Left forelimb (tissue), 1 donor: ENCODE measurements at regions not wholly inside any gene's neighbourhood (a gene's known extent, or its start where the extent isn't known, plus 50 kb on each side); places are given as distances from the start of the nearest gene placed in this dataset.
"Not testable (repeated sequence)": the region's sequence is repeated elsewhere in the genome, so short reads cannot be mapped to it uniquely, and the experiment has no call there.

Source experiments
- DNase-seq: peaks from one replicate; pipeline ENCODE4 v3.0.0-alpha.2; 2018; ENCODE audit warnings: low spot score

DNA sequence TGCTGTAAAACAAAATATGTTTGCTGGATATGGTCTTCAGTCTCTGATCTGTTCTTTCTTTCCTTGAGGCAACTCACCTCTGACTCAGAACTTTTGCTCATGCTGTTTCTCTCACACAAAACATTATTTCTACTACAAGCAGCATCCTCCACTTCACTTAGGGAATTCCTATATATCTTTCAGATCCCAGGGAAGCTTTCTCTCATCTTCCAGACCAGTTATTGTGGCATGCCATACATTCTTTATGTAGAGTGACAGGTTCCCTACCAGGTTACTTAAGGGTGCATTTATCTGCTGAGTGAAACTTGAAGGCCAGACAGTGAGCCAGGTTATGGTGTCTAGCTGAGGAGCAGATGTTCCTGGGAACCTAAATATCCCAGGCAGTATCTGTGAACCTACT, 1226.0 kb downstream of the CDH8 start:
- DNase-seq, result no peak

- no peak for DNase-seq
Observed at GRCh38 chr16:60792437-60792836, 1243.8 kb downstream of the CDH8 start.

DNA sequence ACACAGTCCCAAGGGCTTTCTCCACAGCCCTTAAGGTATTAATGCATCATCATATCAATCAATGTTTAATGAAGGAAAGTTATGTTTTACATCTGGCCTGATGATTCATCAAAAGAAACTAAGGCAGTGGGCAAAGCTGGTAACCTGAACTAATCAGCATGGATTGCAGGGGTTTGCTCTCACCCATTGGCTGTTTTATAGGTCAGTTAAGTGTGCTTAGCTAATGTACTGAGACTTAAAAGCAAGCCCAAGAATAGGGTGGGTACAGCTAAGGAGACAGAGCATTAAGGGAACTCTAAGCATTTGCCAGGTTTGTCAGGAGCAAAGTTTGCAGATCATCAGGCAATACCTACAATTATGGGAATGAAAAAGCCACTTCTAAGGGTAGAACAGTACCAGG, 1247.6 kb downstream of the CDH8 start:
- no peak for DNase-seq

- no peak for DNase-seq
Observed at GRCh38 chr16:60776281-60776680, 1260.0 kb downstream of the CDH8 start.

DNA sequence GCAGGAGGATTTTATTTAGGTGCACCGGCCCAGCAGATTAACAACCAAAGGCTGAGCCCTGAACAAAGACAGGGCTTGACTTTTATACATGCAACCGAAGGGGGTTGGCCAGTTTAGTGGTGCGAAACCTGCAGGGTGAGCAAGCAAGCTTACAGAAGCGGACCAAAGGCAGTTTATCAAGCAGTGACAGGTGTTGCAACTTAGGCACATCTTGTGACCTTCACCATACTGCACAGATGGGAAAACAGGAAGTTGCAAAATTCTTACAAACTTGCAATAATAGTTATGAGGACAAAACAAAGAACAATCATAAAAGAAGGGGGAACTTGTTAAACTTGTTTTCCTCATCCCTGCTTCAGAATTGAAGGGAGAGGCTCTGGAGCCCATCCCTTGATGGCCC, 1265.1 kb downstream of the CDH8 start:
- no peak for DNase-seq

GRCh38 chr16:60770384-60770783, 1265.9 kb downstream of the CDH8 start:
- not testable (repeated sequence) for DNase-seq

DNA sequence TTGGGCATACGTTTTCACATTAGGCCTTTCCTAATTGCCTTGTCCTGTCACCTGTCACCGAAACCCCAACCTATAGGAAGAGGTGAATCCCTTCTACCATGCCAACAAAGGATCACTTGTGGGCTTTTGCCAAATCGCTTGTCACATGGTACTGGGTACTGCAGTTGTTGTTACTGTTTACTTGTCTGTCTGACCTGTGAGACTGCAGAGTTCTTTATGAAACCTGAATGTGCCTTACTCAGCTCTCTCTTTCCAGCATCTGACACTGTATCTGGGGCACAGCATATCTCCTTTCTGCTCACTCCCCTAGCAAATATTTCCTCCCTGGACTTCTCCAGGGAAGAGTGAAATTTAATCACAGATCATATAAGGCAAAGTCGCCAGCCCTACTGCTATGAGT, 1272.4 kb downstream of the CDH8 start:
- no peak for DNase-seq

DNA sequence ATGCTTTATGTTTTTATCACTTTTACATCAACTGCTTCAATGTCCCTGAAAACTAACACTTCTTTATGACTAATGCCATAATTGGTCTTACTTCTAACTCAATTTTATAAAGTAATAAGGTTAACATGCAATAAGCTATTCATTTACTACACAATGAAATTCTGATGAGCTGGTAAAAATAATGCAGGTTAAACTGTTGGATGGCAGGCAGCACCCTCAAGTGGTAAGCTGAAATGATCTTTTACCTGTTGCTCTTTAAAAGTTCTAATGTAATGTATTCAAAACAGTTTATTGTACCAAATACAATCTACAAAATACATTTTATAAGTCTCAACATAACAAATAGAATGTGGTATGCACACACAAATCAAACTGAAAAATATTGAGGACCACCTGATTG, 1280.3 kb downstream of the CDH8 start:
- no peak for DNase-seq

DNA sequence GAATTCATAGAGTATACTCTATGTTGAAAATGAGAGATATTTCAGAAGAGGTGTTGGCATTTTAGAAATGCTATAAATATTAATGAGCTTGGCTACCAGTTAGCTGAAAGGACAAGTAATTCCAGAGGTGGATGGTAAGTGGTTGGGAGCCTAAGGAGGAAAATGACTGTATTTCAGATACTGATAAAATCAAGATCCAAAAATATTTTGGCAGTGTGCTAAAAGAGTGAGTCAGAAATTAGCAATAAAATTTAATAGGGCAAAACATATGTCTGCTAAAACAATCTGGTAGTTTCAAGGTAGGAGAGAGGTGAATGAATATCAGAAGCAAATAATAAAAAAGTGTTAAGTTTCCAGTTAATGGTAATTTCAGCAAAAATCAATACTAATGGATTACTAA, 1287.9 kb downstream of the CDH8 start:
- DNase-seq, result no peak

GRCh38 chr16:60744198-60744597, 1292.0 kb downstream of the CDH8 start:
- no peak for DNase-seq

- no peak for DNase-seq
Observed at GRCh38 chr16:60741810-60742209, 1294.4 kb downstream of the CDH8 start.

GRCh38 chr16:60739737-60740683, 1296.2 kb downstream of the CDH8 start:
- no peak for DNase-seq

DNA sequence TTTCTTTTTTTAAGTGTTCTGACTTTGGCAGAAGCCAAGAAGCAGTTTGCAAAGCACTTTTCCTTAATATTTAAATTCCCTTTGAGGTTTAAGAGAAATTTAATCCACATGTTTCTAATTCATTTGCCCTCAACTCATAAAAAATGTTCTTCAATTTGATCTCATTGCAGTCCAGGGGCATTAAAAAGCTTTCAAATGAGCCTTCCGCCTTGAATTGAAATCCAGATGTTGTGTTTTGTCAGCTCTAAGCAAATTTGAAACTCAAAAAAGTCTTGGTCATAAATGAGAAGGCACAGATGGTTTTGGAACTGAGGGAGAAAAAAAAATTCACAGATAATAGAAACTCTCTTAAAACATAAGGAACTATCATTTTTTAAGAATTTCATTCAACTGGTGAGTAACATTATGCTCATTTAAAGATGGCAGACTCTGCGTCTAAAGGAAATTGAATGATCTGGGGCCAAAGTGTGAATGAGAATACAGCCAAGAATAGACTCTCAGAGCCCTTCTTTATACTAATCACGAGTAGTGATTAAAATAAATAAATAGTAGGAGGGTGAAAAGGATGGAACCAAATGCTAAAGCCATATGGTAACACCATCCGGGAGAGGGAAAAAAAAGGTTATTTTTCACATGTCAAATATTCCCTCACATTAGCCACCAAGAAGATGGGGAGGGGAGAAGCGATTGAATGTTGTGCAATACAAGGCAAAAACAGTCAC, 1304.7 kb downstream of the CDH8 start:
- DNase-seq, result no peak

DNA sequence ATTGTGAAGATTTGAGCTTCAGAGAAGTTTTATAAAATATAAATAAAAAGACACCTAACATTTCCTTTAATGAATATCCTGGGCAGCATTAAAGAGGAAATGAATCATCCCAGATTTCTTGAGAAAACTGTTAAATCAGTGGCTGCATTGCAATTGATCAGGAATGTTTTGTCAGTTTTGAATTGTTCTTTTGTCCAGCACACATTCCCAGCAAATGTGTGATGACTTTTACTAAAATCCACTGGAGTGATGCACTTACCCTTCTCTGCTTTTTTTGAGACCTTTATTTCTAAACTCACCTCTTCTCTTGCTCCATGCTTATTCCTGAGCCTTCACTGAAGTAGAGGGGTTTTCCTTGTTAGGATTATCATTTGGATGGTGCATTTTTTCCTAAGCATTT, 1307.2 kb downstream of the CDH8 start:
- no peak for DNase-seq

DNA sequence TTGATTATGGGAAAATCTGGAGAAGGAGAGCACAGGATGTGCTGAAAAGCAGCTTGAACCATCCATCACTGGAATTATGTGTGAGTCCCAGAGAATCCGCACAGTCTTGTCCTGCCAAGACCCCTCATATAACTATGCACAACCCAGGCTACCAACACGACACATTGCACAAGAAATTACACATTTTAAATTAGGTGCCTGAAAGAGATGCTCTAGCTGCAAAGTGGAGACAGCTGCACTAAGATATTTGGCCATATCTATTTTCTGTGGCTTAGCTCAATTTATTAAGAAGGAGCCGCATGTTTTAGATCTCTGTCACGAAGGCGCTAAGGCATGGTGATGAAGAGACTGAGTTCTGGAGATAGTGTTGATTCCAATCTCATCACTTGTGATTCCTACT, 1308.4 kb downstream of the CDH8 start:
- no peak for DNase-seq

GRCh38 chr16:60720060-60720459, 1316.2 kb downstream of the CDH8 start:
- no peak for DNase-seq

DNA sequence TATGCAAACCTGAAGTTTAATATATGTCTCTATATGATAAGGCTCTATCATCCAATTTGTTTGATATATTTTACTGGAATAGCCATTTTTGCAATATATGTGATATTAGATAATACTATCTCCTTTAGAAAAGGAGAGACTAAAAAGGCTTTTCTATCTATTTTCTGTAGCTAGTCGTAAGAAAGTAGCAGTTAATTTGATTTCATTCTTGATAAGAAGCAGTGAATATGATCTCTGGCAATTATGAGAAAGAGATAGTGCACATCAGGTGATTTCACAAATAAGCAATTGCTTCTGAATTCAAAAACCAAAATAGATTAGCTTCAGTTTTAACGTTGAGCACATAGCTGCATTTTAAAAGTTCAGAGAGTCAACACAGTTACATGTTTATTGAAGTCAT, 1318.4 kb downstream of the CDH8 start:
- DNase-seq, result no peak

DNA sequence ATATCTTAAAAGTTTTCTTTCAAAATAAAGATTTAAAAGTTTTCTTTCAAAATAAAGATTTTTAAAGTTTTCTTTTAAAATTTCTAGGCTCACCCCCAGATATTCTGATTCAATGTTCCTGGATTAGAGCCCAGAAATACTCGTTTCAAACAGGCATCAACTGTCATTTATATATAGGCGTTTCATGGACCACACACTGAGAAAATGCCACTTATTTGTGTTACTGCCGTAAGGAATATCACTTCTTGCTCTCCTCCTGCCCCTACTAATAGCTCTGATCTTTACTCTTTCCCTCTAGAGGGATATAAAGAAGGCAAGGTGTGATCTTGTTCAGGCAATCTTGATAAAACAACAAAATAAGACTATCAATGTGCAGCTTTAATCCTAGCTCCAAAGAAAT, 1324.1 kb downstream of the CDH8 start:
- no peak for DNase-seq

- no peak for DNase-seq
Observed at GRCh38 chr16:60704726-60705125, 1331.5 kb downstream of the CDH8 start.

- no peak for DNase-seq
Observed at GRCh38 chr16:60703096-60703495, 1333.1 kb downstream of the CDH8 start.

- DNase-seq, result no peak
Observed at GRCh38 chr16:60686824-60687223, 1349.4 kb downstream of the CDH8 start.

DNA sequence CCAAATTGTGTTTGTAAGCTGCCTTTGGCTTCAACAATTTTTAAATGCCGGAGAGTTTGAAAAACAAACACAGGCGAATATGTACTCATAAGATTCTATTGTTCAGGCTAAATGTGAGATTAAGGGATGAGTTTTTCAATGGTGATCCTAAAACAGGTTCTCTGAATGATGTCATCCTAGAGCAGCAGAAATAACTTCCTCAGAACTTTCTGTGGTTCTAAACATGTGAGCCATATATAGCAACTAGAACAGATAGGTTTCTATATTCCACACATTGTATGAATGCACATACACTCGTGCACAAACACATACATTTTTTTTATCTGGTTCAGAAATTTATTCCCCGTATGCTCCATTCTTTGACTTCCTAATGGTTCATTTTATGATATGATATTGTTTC, 1352.2 kb downstream of the CDH8 start:
- no peak for DNase-seq

- no peak for DNase-seq
Observed at GRCh38 chr16:60682219-60682618, 1354.0 kb downstream of the CDH8 start.
